ENCODE measurements at regions not wholly inside any gene's neighbourhood (a gene's known extent, or its start where the extent isn't known, plus 50 kb on each side); places are given as distances from the start of the nearest gene placed in this dataset.

- TF ChIP-seq POLR2AphosphoS5 (IDR thresholded peaks at IDR 0.05; ENCODE audit: low read depth, low read length) (no peak), CTCF (IDR thresholded peaks at IDR 0.05) (no peak), TCF7L2 (IDR thresholded peaks at IDR 0.05; ENCODE audit: low read depth, low read length) (no peak)
Measured at GRCh38 chr16:86398622-86399021, 111.7 kb upstream of the FOXF1 start.

Measured in Panc1 (cell line).